HG03045 (cell line): ENCODE measurements at regions not wholly inside any gene's neighbourhood (a gene's known extent, or its start where the extent isn't known, plus 50 kb on each side); places are given as distances from the start of the nearest gene placed in this dataset.
"Not testable (repeated sequence)": the region's sequence is repeated elsewhere in the genome, so short reads cannot be mapped to it uniquely, and the experiment has no call there.

Experiments
- ATAC-seq: cut with Tn5 transposase; IDR thresholded peaks from one replicate; pipeline ENCODE4 v1.9.1; 2021; ENCODE audit warnings: mild to moderate bottlenecking, moderate library complexity; ENCODE audit not compliant: unreplicated experiment

- no peak for ATAC-seq
Observed at GRCh38 chr10:128178302-128178958, 52.2 kb upstream of the MKI67 start.

GRCh38 chr10:128180843-128181242 lies 54.6 kb upstream of the MKI67 start:
- ATAC-seq, result no peak

GRCh38 chr10:128185627-128186026 lies 59.4 kb upstream of the MKI67 start:
- no peak for ATAC-seq

- no peak for ATAC-seq
Observed at GRCh38 chr10:128186959-128187787, 61.0 kb upstream of the MKI67 start.

- no peak for ATAC-seq
Observed at GRCh38 chr10:128187788-128188185, 61.6 kb upstream of the MKI67 start.

- ATAC-seq, result no peak
Observed at GRCh38 chr10:128189176-128189575, 63.0 kb upstream of the MKI67 start.

- no peak for ATAC-seq
Observed at GRCh38 chr10:128191847-128192246, 65.6 kb upstream of the MKI67 start.

GRCh38 chr10:128201826-128202225 lies 75.6 kb upstream of the MKI67 start:
- not testable (repeated sequence) for ATAC-seq

- ATAC-seq, result no peak
Observed at GRCh38 chr10:128203028-128203427, 76.8 kb upstream of the MKI67 start.

- not testable (repeated sequence) for ATAC-seq
Observed at GRCh38 chr10:128205591-128205990, 79.4 kb upstream of the MKI67 start.

- ATAC-seq, result no peak
Observed at GRCh38 chr10:128206676-128207075, 80.5 kb upstream of the MKI67 start.

GRCh38 chr10:128209862-128210214 lies 83.6 kb upstream of the MKI67 start:
- no peak for ATAC-seq

GRCh38 chr10:128210215-128211063 lies 84.2 kb upstream of the MKI67 start:
- ATAC-seq, result no peak

GRCh38 chr10:128211064-128211504 lies 84.9 kb upstream of the MKI67 start:
- no peak for ATAC-seq

- peak; percentile 95 for ATAC-seq
Observed at GRCh38 chr10:128211953-128212727, 85.9 kb upstream of the MKI67 start.

- ATAC-seq, result no peak
Observed at GRCh38 chr10:128213156-128213555, 86.9 kb upstream of the MKI67 start.

GRCh38 chr10:128215733-128216132 lies 89.5 kb upstream of the MKI67 start:
- ATAC-seq, result no peak

- ATAC-seq, result no peak
Observed at GRCh38 chr10:128217136-128217535, 90.9 kb upstream of the MKI67 start.

- ATAC-seq, result no peak
Observed at GRCh38 chr10:128218161-128218560, 91.9 kb upstream of the MKI67 start.

- no peak for ATAC-seq
Observed at GRCh38 chr10:128219295-128219694, 93.1 kb upstream of the MKI67 start.

GRCh38 chr10:128220021-128220420 lies 93.8 kb upstream of the MKI67 start:
- ATAC-seq, result no peak
